Trophoblast cell (in vitro differentiated cells and primary cell): ENCODE measurements at regions not wholly inside any gene's neighbourhood (a gene's known extent, or its start where the extent isn't known, plus 50 kb on each side); places are given as distances from the start of the nearest gene placed in this dataset.

Experiments
- DNase-seq, 2 donors: peaks; one replicate each; pipeline ENCODE4 v3.0.0-alpha.2; 2016
- H2AFZ ChIP-seq: 2 replicates; pipeline ENCODE4 v1.6.1; 2013; ENCODE audit warnings: low read length, moderate library complexity, mild to moderate bottlenecking; ENCODE audit not compliant: insufficient read depth, poor library complexity
- H2AK5ac ChIP-seq: 2 replicates; pipeline ENCODE4 v1.6.1; 2013; ENCODE audit warnings: mild to moderate bottlenecking, low read length
- H2BK120ac ChIP-seq: 2 replicates; pipeline ENCODE4 v1.6.1; 2013; ENCODE audit warnings: low read length, mild to moderate bottlenecking, moderate library complexity; ENCODE audit not compliant: insufficient read depth, poor library complexity
- H2BK12ac ChIP-seq: 2 replicates; pipeline ENCODE4 v1.6.1; 2013; ENCODE audit warnings: mild to moderate bottlenecking, low read length, moderate library complexity
- H2BK5ac ChIP-seq: 2 replicates; pipeline ENCODE4 v1.6.1; 2013; ENCODE audit warnings: low read length, low read depth, moderate library complexity, mild to moderate bottlenecking; ENCODE audit not compliant: poor library complexity
- H3K14ac ChIP-seq: 2 replicates; pipeline ENCODE4 v1.6.1; 2013; ENCODE audit warnings: mild to moderate bottlenecking, low read length
- H3K18ac ChIP-seq: 2 replicates; pipeline ENCODE4 v1.6.1; 2013; ENCODE audit warnings: mild to moderate bottlenecking, low read length
- H3K23ac ChIP-seq: 2 replicates; pipeline ENCODE4 v1.6.1; 2013; ENCODE audit warnings: low read length
- H3K27ac ChIP-seq: 2 replicates; pipeline ENCODE4 v1.5.1; 2013; ENCODE audit warnings: low read depth, mild to moderate bottlenecking, inconsistent platforms, low read length, moderate library complexity
- H3K27me3 ChIP-seq: 2 replicates; pipeline ENCODE4 v1.6.1; 2013; ENCODE audit warnings: inconsistent platforms, mild to moderate bottlenecking, low read length, moderate library complexity; ENCODE audit not compliant: insufficient read depth
- H3K36me3 ChIP-seq, 2 experiments: 1 replicate in 1 of 2; 2 replicates in 1 of 2; pipeline ENCODE4 v1.6.1; 2013; ENCODE audit warnings: low read length in 2 of 2, mild to moderate bottlenecking in 2 of 2, moderate library complexity in 1 of 2; ENCODE audit not compliant: insufficient read depth in 2 of 2, control insufficient read depth in 1 of 2
- H3K4ac ChIP-seq: 2 replicates; pipeline ENCODE4 v1.6.1; 2013; ENCODE audit warnings: low read depth, mild to moderate bottlenecking, low read length, moderate library complexity
- H3K4me1 ChIP-seq, 2 experiments: 1 replicate in 1 of 2; 2 replicates in 1 of 2; pipeline ENCODE4 v1.6.1; 2013; ENCODE audit warnings: low read length in 2 of 2, mild to moderate bottlenecking in 2 of 2, moderate library complexity in 1 of 2; ENCODE audit not compliant: insufficient read depth in 2 of 2, control insufficient read depth in 1 of 2
- H3K4me2 ChIP-seq: 2 replicates; pipeline ENCODE4 v1.6.1; 2013; ENCODE audit warnings: inconsistent platforms, mild to moderate bottlenecking, low read length, moderate library complexity
- H3K4me3 ChIP-seq: 2 replicates; pipeline ENCODE4 v1.5.1; 2013; ENCODE audit warnings: mild to moderate bottlenecking, low read depth, low read length, inconsistent platforms
- H3K79me1 ChIP-seq: one replicate; pipeline ENCODE4 v1.6.1; 2013; ENCODE audit warnings: low read length
- H3K79me2 ChIP-seq: 2 replicates; pipeline ENCODE4 v1.6.1; 2013; ENCODE audit warnings: low read length, mild to moderate bottlenecking; ENCODE audit not compliant: control insufficient read depth, insufficient read depth, poor library complexity
- H3K9ac ChIP-seq: 2 replicates; pipeline ENCODE4 v1.6.1; 2013; ENCODE audit warnings: mild to moderate bottlenecking, low read length
- H3K9me3 ChIP-seq: 2 replicates; pipeline ENCODE4 v1.6.1; 2013; ENCODE audit warnings: low read depth, mild to moderate bottlenecking, control low read depth, inconsistent platforms, low read length; ENCODE audit not compliant: insufficient read depth
- H4K12ac ChIP-seq: 2 replicates; pipeline ENCODE4 v1.6.1; 2013; ENCODE audit warnings: low read depth, mild to moderate bottlenecking, low read length, moderate library complexity
- H4K8ac ChIP-seq: 2 replicates; pipeline ENCODE4 v1.6.1; 2013; ENCODE audit warnings: low read depth, mild to moderate bottlenecking, low read length, moderate library complexity
- H4K91ac ChIP-seq: one replicate; pipeline ENCODE4 v1.6.1; 2013; ENCODE audit warnings: low read depth, mild to moderate bottlenecking, low read length, moderate library complexity
- WGBS: extraction: QIAGEN DNeasy Blood & Tissue Kit; methylation state at CpG from one replicate; pipeline ENCODE4 v1.1.7; 2013; ENCODE audit warnings: missing lambda C conversion rate; ENCODE audit not compliant: insufficient read length, insufficient coverage; ENCODE audit errors: extremely low coverage; 5-methylcytosine and 5-hydroxymethylcytosine counted together

DNA sequence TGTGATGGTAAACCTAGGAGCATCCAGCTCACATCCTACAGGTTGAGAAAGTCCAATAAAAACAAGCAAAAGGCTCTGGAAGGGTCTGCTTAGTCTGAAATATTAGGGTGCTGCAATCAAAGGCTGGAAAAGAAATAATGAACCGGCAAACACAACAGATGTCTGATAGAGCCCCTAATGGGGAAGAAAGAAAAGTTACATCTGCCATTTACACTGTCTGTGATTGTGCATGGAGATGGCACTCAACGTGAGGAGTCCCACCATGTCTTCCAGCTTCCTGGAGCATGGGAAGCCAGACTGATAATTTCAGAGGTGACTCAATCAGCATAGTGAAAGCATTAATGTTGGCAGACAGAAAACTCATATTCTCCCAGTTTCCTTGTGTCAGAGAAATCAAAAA, 307.8 kb downstream of the EPHA4 start:
- Histone ChIP-seq H4K91ac (no peak overlapping the region), H2AFZ (no peak overlapping the region), H3K9me3 (no peaks in the 10 kb centered on the region), H2BK120ac (no peak overlapping the region), H3K27ac (no peak overlapping the region), H3K79me2 (no peaks in the 10 kb centered on the region), H3K4me1 (peaks cover 0 to 2% of the 10 kb centered on the region in 2 experiments), H3K4ac (no peak overlapping the region), H4K12ac (no peak overlapping the region), H2AK5ac (no peak overlapping the region), H3K4me2 (no peak overlapping the region), H3K9ac (no peak overlapping the region), H3K27me3 (no peaks in the 10 kb centered on the region), H3K18ac (no peak overlapping the region), H3K14ac (no peak overlapping the region), H2BK5ac (no peak overlapping the region), H2BK12ac (no peak overlapping the region), H3K23ac (no peak overlapping the region), H3K36me3 (no peaks in the 10 kb centered on the region), H3K79me1 (no peaks in the 10 kb centered on the region), H4K8ac (no peak overlapping the region), H3K4me3 (no peak overlapping the region)
- DNase-seq = no peak
- WGBS = no CpG with 5 or more reads among the region's 2 CpGs

DNA sequence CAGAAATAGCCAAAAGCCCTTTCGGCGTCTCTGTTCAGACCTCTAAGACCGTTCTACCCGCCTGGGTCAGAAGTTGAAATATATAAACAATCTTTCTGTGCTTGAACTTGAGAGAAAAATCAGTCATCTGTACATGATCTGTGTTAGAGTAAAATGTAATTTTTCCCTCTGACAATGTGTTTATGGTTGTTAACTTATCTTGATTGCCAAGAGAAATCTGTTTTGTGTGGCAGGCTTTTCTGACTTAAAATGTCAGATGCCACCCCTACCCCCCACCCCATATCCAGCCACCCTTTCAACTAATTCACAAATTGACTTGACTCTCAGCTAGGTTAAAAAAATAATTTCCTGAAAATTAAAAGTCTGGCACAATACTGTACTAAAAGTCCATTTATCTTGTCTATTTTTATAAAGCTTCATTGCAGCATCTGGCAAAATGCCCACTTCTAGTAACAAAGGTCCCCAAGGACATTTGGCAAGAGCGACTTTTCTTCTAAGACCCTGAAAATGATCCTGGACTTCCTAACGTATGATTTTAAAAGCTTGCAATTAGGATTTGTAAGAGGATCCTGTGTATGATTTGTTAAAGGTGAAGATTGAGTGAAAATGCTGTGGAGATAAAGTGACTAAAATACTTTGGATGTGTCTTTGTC, 304.2 kb downstream of the EPHA4 start:
- H3K9ac ChIP-seq = no peak overlapping the region
- H3K4me2 ChIP-seq = no peak overlapping the region
- H2BK5ac ChIP-seq = no peak overlapping the region
- peaks cover 0 to 2% of the 10 kb centered on the region in 2 experiments for H3K4me1 ChIP-seq
- H2AK5ac ChIP-seq = no peak overlapping the region
- H3K36me3 ChIP-seq = no peaks in the 10 kb centered on the region
- no peaks in the 10 kb centered on the region for H3K27me3 ChIP-seq
- H2AFZ ChIP-seq = no peak overlapping the region
- H3K18ac ChIP-seq = no peak overlapping the region
- H3K14ac ChIP-seq = no peak overlapping the region
- H3K79me2 ChIP-seq = no peaks in the 10 kb centered on the region
- no peak overlapping the region for H4K91ac ChIP-seq
- no peak overlapping the region for H3K23ac ChIP-seq
- H4K8ac ChIP-seq = no peak overlapping the region
- H2BK120ac ChIP-seq = no peak overlapping the region
- no peak overlapping the region for H3K27ac ChIP-seq
- no peak for DNase-seq
- no peak overlapping the region for H3K4me3 ChIP-seq
- WGBS = no CpG with 5 or more reads among the region's 6 CpGs
- H4K12ac ChIP-seq = no peak overlapping the region
- H3K79me1 ChIP-seq = no peaks in the 10 kb centered on the region
- no peaks in the 10 kb centered on the region for H3K9me3 ChIP-seq
- no peak overlapping the region for H2BK12ac ChIP-seq
- H3K4ac ChIP-seq = no peak overlapping the region

DNA sequence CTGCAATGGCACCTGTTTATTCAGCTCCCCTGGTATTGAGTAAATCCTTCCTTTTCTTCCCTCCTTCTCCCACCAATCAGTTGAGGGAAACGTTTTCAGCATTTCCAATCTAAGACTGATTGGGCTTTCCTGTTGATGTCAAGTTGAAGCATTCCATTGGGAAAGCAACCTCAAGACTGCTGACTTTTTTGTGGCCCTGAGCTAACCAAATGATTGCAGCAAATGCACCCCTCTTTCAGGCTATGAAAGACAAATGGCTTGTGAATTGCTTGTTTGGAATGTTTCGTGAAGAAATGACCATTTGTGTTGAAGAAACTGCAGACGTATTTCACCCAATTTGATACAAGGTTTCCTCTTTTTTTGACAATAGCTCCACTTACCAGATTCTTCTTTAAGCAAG, 303.5 kb downstream of the EPHA4 start:
- Histone ChIP-seq H3K36me3 (no peaks in the 10 kb centered on the region), H4K12ac (no peak overlapping the region), H2BK12ac (no peak overlapping the region), H3K27me3 (no peaks in the 10 kb centered on the region), H3K14ac (no peak overlapping the region), H3K79me1 (no peaks in the 10 kb centered on the region), H3K4me2 (no peak overlapping the region), H3K4ac (no peak overlapping the region), H3K79me2 (no peaks in the 10 kb centered on the region), H3K9ac (no peak overlapping the region), H3K23ac (no peak overlapping the region), H3K4me3 (no peak overlapping the region), H2AFZ (no peak overlapping the region), H3K18ac (no peak overlapping the region), H4K8ac (no peak overlapping the region), H3K4me1 (peaks cover 0 to 2% of the 10 kb centered on the region in 2 experiments), H4K91ac (no peak overlapping the region), H3K27ac (no peak overlapping the region), H2BK120ac (no peak overlapping the region), H2BK5ac (no peak overlapping the region), H3K9me3 (no peaks in the 10 kb centered on the region), H2AK5ac (no peak overlapping the region)
- WGBS = no CpG with 5 or more reads among the region's 3 CpGs
- DNase-seq = no peak

DNA sequence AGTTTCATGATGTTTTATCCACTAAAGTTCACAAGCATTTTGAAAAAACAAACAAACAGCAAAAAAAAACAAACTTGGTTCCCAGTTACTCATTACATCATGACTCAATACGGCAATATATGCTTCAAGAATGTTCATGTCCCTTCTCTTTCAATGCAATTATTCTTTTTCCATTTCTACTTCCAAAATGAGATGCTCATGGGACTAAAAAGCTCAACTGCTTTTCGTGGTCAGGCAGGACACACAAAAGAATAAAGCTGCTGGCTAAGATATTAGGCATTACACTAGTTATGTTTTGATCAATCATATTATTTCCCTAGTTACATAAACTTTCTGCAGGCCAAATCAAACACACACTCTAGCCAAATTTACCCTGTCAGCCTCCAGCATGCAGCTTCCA, 301.3 kb downstream of the EPHA4 start:
- Histone ChIP-seq H3K9me3 (no peaks in the 10 kb centered on the region), H3K18ac (no peak overlapping the region), H3K27ac (no peak overlapping the region), H3K14ac (no peak overlapping the region), H3K4me3 (no peak overlapping the region), H2BK5ac (no peak overlapping the region), H3K4me2 (no peak overlapping the region), H3K4me1 (peaks cover 0 to 2% of the 10 kb centered on the region in 2 experiments), H2BK120ac (no peak overlapping the region), H3K9ac (no peak overlapping the region), H3K27me3 (no peaks in the 10 kb centered on the region), H4K8ac (no peak overlapping the region), H3K36me3 (no peaks in the 10 kb centered on the region), H2AK5ac (no peak overlapping the region), H2BK12ac (no peak overlapping the region), H3K4ac (no peak overlapping the region), H3K79me1 (no peaks in the 10 kb centered on the region), H2AFZ (no peak overlapping the region), H3K79me2 (no peaks in the 10 kb centered on the region), H4K12ac (no peak overlapping the region), H4K91ac (no peak overlapping the region), H3K23ac (no peak overlapping the region)
- no peak for DNase-seq
- no CpG with 5 or more reads among the region's 2 CpGs for WGBS
